ENCODE measurements at regions not wholly inside any gene's neighbourhood (a gene's known extent, or its start where the extent isn't known, plus 50 kb on each side); places are given as distances from the start of the nearest gene placed in this dataset.
"Not testable (repeated sequence)": the region's sequence is repeated elsewhere in the genome, so short reads cannot be mapped to it uniquely, and the experiment has no call there.

DNA sequence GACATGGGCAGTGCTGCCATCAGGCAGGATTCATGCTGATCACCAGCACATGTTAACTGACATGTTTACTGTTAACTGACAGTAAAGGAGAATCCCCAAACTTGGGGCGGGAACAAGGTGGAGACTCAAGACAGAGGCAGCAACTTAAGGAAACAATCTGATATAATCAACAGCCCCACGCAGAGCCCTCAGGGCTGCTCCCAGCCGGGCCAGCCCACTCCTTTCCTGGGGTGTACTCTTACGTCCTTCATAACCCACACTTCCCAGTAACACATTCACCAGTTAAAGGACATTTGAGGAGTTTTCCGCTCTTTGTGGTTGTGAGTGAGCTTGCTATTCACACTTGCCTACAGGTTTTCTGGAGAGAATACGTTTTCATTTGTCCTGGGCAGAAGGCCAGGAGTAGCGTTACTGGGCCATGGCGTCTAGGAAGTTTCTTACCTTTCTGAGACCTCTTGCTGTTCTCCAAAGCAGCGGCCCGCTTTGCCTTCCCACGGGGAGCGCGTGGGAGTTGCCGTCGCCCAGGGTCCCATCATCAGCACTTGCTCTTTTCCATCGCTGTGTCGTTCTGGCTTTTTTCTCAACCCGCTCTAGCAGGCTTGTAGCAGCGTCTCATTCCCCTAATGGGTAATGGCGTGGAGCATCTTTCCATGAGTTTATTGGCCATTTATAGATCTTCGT lies 56.4 kb downstream of the FOXF2 start:
- FAIRE-seq = no peak

DNA sequence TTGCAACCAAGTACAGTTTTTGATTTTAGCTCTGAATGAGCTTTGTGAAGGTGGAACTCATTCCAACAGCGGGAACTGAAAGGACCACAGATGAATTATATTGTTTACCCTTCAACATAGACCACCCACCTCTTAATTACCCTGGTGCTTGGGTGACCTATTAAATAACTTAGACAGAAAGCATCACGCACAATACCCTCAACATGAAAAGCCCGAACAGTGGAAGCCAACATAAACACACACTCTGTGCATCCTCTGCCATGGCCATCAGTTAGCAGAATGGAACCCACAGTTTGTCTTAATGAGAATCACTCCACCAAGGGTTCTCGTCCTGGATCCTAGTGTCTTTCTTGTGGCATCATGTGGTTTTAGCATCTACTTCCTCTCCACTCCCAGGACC lies 60.5 kb downstream of the FOXF2 start:
- no peak for FAIRE-seq

DNA sequence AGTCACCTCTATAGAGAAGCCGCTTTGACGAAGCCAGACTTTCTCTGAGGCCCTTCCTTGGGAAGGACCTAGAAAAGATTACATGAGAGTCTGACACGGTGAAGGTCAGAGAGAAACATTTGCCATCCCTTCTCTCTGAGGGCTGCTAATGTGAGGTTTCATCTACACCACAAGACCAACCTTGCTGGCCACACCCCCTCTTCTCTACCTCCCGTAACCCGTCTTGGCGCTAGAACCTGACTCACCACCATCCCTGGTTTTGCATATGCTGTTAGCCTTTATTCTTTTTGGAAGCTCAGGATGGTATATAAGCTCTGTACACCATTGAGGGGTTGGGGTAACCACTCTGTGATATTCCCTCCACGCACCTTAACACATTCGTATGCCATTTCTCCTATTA lies 63.6 kb downstream of the FOXF2 start:
- no peak for FAIRE-seq

DNA sequence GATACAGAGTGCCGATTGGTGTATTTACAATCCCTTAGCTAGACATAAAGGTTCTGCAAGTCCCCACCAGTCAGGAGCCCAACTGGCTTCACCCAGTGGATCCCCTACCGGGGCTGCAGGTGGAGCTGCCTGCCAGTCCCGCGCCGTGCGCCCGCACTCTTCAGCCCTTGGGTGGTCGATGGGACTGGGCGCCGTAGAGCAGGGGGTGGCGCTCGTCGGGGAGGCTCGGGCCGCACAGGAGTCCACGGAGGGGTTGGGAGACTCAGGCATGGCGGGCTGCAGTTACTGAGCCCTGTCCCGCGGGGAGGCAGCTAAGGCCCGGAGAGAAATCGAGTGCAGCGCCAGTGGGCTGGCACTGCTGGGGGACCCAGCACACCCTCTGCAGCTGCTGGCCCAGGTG lies 67.4 kb downstream of the FOXF2 start:
- not testable (repeated sequence) for FAIRE-seq

DNA sequence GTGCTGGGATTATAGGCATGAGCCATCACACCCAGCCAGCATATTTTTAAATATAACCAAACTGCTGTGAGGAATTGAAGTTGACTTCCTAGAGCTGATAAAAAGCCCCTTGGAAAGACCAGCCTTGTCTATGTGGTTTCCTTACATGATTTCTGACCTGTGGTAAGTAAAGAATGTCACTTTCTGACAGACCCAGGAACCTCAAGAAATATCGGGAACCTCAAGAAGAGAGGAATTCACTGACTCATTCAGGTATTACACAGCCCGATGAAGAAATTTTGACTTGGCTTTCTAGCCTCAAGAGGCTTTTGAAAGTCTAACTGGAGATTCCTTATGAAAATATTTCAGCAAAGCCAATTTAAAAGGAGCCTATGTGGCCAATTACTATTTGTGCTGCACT lies 71.8 kb downstream of the FOXF2 start:
- FAIRE-seq = no peak

DNA sequence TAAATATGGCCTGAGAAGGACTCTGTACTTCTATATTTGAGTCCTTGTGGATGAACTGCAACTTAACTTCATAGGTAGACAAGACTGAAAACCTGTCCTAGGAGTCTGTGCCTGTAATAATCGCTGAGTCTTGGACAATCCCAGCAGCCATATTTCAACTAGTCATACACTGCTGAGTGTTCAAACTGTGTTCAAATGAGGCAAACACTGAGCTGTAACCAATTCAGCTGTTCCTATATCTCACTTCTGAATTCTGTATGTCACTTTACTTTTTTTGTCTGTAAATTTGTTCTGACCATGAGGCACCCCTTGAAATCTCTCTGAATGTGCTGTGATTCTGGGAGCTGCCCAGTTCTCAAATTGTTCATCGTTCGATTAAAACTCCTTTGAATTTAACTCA lies 72.4 kb downstream of the FOXF2 start:
- no peak for FAIRE-seq

DNA sequence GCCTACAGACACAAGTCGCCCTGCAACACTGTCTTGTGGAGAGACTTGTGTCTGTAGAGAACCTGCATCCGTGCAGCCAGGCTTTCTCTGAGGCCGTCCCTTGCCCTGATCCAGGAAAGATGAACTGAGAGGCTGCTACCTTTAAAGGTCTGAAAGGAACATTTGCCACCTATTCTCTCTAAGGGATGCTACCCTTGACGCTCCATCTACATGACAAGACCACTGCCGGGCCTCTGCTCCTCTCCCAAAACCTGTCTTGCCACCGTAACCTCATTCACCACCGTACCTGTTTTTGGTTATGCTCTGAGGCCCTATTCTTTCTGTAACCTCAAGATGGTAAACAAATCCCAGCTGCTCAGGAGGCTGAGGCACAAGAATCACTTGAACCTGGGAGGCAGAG lies 73.9 kb downstream of the FOXF2 start:
- no peak for FAIRE-seq

DNA sequence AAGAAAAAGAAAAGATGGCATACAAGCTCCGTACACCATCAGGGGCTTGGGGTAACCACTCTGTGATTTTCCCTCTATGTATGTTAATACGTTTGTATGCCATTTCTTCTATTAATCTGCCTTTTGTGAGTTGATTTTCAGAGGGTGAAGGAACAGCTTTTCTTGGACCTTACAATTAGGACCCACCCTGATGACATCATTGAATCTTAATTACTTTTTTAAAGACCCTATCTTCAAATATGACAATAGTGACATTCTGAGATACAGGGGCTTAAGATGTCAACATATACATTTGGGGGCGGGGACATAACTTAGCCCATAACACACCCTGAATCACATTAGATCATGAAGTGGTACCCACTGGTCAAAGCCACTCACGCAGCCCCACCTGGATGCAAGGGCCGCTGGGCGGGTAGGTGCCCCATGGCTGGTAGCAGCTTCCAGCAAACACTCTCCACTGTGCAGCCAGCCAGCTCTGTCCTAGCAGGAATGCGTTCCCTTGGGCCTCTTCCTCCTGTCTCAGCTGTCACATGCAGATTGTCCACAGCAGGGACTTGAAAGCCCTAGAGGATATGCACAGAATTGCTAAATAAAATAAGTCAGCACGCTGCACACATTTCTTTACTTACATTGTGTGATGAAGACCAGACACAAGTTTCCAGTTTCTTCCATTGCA lies 74.5 kb downstream of the FOXF2 start:
- no peak for FAIRE-seq

DNA sequence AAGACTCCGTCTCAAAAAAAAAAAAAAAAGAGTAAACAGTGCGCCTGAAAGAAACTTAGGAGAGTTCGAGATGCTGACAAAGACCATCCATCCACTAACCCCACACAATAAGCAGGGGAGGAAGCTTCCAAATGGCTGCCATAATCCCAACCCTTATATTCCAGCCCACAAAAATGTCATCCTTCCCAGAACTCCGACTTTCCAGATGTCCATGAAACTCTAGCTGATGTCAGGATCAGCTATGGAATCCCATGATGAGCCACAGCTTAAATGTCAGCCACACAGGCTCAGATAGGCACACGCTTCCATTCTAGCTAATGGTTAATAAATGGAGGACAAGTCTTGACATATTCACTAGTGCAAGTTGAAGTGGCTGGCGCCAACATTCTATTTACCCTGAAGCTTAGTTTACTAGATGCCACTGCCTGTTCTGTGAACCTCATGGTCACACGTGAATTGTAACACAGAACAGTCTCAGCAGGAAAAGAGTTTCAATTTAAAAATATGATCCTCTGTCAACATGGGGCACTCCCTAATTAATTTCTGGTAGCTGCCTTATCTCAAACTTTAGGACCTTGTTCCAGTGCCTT lies 75.5 kb downstream of the FOXF2 start:
- FAIRE-seq = no peak

DNA sequence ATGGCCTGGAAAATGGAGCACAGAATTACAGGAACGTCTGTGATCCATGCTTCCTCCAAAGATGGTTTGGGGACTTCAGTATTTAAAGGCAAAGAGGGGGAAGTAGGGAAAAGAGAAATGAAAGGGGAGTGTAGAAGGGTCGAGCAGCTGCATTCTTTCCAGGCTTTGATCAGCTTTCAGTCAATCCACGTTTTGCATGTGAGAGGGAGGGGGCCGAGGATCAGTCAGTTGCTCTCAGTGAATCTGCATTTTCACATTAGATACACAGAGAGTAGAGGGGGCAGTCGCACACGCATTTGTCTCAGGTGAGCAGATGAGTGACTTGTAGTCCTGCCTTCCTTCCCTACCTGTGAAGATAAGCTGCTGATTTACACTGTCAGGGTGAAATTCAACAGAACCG lies 78.8 kb downstream of the FOXF2 start:
- no peak for FAIRE-seq

DNA sequence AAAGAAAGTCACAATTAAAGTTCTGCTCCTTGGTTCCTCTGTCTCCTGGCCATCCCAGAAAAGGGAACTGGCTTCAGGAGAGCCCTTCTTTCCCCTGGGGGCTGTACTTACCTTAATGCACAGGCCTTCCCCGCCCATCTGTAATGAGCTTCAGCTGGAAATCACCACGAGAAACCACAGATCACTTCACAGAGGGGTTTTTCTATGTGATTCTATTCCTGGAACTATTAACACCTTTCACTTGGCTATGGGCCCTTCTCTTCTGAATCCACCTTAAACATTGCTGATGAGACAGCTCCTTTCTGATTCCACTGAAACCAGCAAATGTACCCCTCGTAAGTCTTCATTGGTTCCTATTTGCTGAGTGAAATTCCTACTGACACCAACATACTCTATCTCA lies 80.7 kb downstream of the FOXF2 start:
- no peak for FAIRE-seq

DNA sequence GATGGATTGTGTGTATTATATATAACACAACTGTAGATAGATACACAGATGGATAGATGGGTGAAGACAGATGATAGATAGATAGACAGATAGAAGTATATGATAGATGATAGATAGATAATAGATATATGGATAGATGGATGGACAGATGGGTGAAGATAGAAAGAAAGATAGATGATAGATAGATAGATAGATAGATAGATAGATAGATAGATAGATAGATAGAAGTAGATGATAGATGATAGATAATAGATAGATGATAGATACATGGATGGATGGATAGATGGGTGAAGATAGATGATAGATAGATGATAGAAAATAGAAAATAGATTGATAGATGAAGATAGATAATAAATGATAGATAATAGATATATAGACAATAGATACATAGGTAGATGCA lies 83.3 kb downstream of the FOXF2 start:
- FAIRE-seq = no peak

DNA sequence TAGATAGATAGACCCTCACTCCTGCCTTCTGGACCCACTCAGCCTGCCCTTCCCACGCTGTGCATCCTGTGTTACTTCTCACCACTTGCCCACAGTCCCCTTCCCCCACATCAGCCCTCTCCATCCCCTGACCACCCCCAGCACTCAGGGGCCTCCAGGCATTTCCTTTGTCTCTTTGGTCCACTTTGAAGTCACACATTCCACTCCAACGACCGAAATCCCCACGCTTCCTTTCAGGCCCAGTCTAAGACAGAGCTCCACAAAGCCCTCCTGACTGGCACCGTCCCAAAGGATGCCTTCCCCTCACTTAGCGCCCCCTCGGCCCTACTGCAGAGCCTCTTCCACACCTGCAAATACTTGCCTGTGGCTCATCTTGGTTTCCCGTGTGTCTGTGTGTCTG lies 83.8 kb downstream of the FOXF2 start:
- FAIRE-seq = no peak

DNA sequence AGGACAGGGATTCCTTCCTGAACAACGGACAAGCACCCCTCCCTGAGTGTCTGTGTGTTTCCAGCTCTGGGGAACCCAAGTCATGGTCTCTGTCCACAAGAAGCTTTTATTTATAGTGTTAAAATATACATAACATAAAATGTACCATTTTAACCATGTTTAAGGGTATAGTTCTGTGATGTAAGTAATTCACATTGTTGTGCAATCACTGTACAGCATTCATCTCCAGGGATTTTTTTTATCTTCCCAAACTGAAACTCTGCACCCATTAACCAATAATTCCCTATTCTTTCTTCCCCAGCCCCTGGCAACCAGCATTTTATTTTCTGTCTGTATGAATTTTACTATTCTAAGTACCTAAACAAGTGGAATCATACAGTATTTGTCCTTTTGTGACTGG lies 84.2 kb downstream of the FOXF2 start:
- FAIRE-seq = no peak

DNA sequence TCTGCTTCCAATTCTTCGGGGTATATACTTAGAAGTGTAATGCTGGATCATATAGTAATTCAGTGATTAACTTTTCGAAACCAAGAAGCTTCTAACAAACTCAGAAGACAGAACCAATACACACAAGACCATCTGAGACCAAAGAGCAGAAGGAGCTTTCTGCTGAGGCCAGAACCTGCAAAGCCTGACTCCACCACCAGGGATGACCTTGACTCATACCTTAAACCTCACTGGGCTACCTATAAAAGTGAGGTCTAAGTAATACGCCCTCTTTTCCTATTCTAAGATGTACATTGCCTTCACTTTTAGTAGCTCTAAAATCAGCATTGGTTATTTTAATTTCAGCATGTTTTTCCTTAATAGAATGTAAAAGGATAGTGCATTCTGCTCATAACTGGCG lies 84.8 kb downstream of the FOXF2 start:
- no peak for FAIRE-seq

DNA sequence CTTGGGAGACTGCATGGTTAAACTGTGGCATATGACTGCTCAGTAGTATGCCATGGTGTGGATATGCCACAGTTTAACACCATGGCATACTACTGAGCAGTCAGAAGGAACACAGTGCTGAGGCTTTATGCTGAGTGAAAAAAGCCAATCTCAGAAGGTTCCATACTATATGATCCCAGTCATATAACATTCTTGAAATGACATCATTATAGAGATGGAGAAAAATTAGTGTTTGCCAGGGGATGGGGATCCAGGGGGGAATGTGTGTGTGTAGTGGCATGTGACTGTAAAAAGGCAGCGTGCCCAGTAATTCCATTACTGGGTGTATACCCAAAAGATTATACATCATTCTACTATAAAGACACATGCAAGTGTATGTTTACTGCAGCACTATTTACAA lies 85.8 kb downstream of the FOXF2 start:
- no peak for FAIRE-seq

DNA sequence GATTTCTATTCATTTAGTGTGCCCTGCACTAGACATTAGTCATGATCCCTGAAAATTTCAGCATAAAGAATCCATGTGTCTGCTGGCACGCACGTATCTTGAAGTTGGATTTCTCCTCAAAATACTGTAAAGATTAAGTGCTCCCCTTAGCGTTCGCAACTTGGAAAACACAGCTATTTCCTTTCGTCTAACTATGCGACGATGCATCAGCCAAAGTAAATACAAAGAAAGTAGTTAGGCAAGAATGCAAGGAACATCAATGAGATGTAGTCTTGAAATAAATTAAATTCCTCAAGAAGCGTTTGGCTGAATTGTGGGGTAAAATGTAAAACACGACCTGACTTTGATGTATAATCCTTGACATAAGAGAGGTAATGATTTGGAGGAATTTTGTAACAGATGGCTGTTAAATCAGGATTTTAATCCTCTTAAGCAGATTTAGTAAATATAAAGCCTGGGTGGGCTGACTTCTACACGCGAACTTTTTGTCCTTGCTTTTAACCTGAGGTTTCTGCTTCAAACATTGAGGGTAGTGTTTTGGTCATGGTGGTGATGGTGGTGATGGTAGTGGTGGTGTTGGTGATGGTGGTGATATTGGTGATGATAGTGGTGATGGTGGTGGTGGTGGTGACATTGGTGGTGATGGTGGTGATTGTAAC lies 88.2 kb downstream of the FOXF2 start:
- FAIRE-seq = no peak

DNA sequence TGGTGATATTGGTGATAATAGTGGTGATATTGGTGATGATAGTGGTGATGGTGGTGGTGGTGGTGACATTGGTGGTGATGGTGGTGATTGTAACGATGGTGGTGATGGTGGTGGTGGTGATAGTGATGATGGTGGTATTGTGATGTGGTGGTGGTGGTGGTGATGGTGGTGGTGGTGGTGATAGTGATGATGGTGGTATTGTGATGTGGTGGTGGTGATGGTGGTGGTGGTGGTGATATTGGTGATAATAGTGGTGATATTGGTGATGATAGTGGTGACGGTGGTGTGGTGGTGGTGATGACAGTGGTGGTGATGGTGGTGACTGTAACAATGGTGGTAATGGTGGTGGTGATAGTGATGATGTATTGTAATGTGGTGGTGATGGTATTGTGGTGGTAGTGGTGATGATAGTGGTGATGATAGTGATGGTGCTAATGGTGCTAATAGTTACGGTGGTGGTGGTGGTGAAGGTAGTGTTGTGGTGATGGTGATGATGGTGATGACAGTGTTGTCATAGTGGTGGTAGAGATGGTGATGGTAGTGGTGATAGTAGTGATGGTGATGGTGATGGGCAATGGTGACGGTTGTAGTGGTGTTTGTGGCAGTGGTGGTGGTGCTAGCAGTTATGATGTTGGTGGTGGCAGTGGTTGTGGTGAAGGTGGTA lies 88.9 kb downstream of the FOXF2 start:
- FAIRE-seq = not testable (repeated sequence)

DNA sequence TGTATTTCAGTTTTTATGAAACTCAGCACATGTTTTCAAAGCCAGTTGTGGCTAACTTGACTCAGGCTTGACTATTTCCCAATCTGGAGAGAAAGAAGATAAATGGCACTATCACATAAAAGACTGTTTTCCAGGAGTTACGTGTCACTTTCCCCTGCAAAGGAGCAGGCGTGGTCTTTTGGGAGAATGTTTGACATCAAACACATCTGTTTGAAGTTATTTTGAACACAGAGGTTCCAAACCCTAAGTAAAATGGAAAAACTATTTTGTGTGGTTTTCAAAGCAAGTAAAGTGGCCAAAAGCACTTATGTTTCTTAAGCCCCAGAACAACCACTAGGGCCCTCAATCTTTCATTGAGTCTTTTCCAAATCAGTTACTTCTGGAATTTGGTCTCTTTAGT lies 89.7 kb downstream of the FOXF2 start:
- no peak for FAIRE-seq

DNA sequence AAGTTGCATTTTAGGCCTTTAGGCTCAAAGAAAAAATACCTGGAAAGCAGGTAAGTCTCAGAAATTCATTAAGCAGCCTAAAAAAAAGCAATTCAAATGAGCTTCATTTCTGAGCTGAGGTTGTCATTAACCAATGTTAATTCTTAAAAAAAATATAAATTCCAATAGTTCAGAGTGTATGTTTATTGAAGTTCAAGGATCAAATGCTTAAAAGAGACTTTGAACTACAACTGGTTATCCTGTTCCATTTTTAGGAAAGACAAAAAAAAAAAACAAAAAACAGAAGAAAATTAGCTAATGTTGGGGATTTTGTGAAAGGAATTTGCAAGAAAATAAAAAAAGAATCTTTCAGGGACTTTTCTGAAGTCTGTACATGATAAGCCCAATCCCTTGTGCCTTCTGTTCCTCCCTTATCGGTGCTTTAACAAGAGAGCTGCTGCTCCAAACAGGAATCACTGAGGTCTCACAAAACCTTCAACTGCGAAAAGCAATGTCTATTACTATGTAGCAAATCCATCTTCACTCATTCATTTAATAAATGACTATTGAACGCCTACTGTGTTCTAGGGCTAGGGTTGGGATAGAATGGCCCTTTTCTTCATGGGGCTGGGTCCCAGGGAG lies 90.3 kb downstream of the FOXF2 start:
- no peak for FAIRE-seq

DNA sequence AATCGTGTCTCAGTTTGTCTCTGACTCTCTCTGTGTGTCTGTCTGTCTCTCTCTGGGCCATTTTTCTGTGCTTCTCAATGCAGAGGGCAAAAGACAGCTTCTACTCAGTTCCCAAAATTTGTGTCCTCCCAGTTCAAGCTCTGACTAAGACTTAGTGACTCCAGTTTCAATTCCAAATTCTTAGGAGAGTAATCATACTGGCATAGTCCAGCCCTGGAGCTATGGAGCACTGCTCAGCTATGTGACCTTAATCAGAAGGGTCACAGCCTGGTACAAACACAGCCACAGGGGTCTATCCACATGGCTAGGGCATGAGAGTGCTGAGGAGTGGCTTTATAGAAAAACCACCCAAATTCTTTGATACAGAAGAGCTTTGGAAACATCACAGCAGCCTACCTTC lies 91.9 kb downstream of the FOXF2 start:
- no peak for FAIRE-seq

DNA sequence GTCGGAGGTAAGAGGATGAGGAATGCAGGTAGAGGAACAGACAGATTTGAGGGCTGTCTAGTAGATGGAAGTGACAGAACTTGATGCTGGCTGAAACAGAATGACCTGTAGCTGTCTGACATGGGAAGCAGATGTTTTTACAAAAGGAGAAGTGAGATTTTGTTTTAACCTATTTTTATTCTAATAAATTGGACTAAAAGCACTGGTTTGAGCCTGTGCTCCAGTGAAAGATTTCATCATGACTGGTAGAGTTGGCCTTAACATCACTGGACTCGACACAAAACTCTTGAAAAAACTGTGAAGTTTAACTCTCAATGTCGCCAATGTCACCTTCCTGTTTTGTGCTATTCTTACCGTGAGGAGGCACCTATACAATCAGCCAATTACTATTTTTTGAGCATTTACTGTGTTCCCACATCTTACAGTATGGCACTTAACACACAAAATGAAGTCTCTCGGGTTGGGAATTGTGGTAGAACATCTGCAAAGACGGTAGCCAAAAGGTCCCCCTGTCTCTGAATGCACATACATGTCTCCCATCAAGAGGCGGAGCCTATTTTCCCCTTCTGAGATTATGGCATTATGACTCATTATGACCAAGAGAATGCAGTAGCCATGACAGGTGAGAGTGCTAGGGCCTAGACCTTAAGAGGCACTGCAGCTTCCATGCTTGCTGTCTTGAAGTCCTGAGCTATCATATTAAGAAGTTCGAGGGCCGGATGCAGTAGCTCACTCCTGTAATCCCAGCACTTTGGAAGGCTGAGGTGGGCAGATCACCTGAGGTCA lies 93.2 kb downstream of the FOXF2 start:
- no peak for FAIRE-seq
